ENCODE measurements at regions not wholly inside any gene's neighbourhood (a gene's known extent, or its start where the extent isn't known, plus 50 kb on each side); places are given as distances from the start of the nearest gene placed in this dataset.
A peak's percentile ranks its signal among the peaks of the same experiment; 100 is the strongest.
"Not testable (repeated sequence)": the region's sequence is repeated elsewhere in the genome, so short reads cannot be mapped to it uniquely, and the experiment has no call there.

DNA sequence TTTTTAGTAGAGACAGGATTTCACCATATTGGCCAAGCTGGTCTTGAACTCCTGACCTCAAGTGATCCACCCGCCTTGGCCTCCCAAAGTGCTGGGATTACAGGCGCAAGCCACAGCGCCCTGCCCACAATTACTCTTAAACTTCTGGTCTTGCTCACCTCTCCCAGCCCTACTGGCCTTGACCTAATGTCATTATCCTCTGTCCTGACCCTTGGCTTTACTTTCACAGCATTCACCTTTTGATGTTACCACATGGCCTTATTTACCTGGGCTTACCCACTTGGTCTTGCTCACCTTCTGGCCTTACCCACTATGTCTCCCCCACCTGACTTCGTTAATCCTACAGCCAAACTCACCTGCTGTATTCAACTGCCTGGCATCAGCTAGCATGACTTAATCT, 105.9 kb downstream of the IL12A start:
- FAIRE-seq, result no peak
- DNase-seq (ENCODE audit: low spot score), result no peak

DNA sequence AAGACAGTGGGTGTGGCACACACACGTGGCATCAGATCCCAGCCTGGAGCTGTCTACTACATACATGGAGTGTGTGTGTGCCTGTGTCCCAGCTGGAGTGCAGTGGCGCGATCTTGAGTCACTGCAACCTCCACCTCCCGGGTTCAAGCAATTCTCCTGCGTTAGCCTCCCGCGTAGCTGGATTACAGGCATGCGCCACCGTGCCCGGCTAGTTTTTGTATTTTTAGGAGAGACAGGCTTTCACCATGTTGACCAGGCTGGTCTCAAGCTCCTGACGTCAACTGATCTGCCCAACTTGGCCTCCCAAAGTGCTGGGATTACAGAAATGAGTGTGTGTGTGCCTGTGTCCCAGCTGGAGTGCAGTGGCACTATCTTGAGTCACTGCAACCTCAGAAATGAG, 108.8 kb downstream of the IL12A start:
- DNase-seq (ENCODE audit: low spot score) (no peak), FAIRE-seq (no peak)

DNA sequence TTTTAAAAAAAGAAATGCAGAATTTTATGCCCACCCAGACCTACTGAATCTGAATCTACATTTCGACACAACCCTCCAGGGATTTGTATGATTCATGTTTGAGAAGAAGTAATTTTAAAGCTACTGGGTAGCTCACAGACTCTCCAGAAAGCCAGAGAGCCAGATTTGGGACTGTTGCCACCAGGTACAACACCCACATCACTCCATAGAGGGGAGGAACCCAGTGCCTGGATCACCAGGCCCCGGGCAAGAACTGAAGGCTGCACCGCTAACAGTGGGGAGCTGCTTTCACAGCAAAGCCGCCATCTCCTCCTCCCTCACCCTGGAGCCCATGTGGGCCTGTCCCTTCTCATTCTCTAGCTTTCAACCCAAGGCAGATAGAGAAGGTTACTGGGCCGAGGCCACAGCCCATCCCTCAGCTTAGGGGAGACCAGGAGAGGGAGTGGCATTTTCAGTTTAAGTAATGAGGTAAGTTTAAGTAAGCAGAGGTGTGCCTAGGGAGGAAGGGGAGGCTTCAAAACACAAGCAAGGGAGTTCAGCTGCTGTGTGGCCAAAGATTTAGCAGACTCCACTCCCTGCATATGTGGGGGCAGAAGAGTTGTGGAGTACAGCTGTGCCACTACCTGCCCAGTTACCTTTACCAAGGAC, 109.8 kb downstream of the IL12A start:
- FAIRE-seq, result no peak

DNA sequence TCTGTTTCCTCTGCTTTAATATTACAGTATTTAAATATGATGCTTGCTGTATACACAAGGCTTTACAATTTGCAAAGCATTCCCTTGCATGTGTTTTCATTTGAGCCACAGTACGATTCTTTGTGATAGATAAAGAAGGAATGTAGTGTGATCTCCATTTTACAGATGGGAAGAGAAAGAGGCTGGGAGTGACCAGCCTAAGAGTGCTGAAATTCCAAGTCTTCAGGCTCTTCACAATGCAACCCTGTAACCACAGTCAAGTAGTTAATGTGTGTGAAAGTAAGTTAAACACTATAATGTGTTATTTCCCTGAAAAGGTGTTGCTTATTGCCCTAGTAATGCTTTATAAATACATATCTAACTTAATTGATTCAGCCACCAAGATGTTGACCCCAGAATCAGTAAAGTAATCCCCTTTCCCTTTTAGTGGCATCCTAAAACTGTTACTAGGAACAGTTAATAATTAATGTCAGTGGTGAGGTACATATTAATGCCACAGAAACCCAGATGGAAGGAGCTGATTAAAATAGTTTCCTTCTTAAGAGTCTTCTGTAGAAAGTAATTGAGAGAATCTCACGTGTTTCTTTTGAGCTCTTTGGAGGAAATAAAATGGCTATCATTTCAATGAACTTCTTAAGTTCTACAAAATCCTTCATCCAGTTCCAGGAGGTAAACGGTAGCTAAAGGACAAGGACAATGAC, 110.4 kb downstream of the IL12A start:
- FAIRE-seq (peak; percentile 55), DNase-seq (ENCODE audit: low spot score) (peak; percentile 14)

More for the DNA sequence above, 109.8 kb downstream of the IL12A start:
- no peak for DNase-seq (ENCODE audit: low spot score)

DNA sequence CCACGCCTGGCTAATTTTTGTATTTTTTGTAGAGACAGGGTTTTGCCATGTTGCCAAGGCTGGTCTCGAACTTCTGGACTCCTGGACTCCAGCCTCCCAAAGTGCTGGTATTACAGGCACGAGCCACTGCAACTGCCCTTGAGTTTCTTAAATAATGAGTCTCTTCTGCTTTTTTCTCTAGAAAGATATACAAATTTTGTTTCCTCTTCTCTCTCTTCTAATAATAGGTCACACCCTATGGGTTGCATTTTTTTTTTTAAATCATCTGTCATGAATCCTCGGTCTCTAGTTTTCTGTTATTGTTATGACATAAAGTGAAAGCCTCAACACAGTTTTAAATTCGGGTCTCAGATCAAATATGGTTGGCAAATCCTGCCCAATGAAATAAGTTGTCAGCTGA, 111.2 kb downstream of the IL12A start:
- no peak for FAIRE-seq
- no peak for DNase-seq (ENCODE audit: low spot score)

DNA sequence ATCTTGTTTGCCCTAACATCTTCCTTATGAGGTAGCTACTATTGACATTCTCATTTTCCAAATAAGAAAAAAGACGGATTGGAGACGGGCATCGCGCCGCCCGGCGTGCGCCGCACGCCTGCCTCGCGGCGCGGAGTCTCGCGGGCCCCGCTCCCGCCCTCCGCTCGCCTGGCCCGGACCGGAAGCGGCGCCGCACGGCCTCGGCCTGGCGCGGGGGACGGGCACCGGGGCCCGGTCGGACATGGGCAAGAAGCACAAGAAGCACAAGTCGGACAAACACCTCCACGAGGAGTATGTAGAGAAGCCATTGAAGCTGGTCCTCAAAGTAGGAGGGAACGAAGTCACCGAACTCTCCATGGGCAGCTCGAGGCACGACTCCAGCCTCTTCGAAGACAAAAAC, 112.0 kb downstream of the IL12A start:
- DNase-seq (ENCODE audit: low spot score), result no peak
- FAIRE-seq, result no peak

DNA sequence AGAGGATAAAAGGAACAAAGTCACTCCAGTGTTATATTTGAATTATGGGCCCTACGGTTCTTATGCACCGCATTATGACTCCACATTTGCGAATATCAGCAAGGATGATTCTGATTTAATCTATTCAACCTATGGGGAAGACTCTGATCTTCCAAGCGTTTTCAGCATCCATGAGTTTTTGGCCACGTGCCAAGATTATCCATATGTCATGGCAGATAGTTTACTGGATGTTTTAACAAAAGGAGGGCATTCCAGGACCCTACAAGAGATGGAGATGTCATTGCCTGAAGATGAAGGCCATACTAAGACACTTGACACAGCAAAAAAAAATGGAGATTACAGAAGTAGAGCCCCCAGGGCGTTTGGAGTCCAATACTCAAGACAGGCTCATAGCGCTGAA, 113.4 kb downstream of the IL12A start:
- not testable (repeated sequence) for DNase-seq (ENCODE audit: low spot score); FAIRE-seq

DNA sequence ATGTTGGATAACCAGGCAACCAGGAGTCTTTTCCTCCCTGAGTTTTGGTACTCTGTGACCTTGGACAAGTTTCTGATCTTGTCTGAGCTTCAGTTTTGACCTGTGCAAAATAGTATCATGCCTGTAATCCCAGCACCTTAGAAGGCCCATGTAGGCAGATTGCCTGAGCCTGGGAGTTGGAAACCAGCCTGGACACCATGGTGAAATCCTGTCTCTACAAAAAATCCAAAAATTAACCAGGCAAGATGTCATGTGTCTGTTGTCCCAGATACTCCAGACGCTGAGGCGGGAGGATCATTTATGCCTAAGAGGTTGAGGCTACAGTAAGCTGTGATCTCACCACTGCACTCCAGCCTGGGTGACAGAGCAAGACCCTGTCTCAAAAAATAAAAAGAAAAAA, 114.8 kb downstream of the IL12A start:
- DNase-seq (ENCODE audit: low spot score) (no peak), FAIRE-seq (no peak)

DNA sequence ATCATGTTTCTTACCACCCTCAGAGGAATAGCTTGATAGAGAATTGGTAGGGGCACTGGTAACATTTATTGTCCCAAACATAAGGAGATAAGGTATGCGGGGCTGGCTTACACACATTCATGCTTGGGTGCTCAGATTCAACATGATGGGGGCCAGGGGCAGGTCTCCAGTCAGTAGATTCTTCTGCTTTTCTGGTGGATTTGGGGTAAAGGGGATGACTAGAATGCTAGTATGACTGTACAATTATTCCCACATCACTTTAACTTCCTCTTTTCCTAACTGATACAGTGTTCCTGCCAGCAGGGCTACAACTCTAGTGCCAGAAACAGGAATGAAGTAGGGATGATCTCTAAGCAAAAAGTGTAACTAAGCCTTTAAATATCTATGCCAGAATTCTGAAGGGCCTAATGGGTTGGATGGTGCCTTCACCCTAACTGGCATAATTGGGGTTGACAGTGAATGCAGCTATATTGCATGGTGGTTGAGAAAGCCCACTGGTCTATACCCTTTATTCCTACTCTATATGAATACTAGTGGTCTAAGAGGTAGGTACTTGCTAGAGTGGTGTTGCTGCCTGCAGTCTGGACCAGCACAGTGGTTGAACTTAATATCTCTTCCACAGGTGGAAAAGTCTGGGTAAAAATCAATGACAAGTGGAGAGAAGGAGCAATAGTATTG, 117.4 kb downstream of the IL12A start:
- DNase-seq (ENCODE audit: low spot score), result no peak
- FAIRE-seq, result no peak

DNA sequence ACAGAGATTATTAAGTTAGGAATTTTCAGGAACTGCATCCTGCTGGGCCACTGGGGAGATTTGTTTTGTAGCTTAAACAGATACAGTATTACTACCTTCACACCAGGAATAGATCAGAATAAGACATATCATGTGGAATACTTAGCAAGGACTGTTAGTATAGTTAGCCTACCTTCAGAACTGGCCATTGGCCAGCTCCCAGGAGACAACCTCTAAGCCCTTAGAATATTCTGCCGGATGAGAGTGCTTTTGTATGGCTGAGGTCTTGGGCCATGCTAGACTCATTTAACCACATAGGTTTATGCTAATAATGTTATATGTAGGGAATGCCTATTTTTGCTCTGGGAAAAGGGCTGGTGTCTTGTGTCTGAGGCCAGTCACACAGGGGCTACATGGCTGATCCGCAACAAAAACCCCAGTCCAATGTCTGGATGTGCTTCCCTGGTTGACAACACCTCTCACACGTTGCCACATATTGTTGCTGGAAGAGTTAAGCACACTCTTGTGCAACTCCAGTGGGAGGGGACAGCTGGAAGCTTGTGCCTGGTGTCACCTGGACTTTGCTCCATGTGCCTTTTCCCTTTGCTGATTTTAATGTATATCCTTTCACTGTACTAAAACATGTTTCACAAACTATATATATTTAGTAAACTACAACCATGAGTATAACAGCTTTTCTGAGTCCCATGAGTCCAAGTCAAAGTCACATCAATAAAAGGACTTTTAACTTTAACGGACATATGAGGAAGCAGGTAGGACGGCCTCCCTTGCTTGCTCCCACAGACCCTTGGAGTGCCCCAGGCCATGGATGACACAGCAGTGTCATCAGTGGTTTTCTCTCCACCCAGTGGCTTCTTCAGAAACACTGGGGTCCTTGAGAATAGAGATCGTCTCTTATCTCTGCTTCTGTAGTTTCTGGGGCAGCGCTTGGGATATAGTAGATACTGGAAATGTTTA, 118.0 kb upstream of the C3orf80 start:
- DNase-seq (ENCODE audit: low spot score) (no peak), FAIRE-seq (no peak)

DNA sequence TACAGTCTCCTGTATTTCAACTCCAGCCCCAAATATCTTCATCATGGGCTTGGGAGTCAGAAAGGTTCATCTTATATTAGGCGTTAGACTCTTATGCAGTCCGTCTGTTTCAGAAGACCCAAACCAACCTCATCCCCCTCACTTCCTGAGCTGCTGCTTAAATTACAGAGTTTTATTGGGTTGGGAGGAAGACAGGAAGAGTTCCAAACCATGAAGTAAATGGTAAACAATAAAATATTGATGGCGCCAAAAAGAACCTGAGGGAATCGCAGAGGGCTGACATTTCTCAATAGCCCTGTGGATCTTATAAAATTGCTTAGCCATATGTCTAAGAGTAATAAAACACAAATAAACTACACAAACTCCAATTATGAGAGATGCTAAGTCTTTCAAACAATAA, 116.9 kb upstream of the C3orf80 start:
- DNase-seq (ENCODE audit: low spot score), result no peak
- FAIRE-seq, result no peak

DNA sequence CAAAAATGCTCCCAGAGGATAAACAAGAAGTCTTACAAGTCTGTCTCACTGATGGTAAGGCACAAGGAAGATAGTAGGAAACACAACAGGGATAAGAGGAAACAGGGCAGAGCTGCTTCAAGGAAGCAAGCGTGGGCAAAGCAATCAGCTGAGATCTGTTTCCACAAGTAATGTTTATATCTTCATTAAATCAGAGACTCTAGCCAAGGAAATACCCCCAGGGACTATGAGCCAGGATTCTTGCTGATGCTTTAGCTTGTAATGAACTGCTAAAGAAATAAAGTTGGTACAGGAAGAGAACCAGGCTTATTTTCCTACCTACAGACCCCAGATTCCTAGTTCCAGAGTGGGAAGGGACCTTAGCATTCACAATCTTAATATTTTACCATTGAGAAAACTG, 112.7 kb upstream of the C3orf80 start:
- DNase-seq (ENCODE audit: low spot score) (no peak), FAIRE-seq (no peak)

DNA sequence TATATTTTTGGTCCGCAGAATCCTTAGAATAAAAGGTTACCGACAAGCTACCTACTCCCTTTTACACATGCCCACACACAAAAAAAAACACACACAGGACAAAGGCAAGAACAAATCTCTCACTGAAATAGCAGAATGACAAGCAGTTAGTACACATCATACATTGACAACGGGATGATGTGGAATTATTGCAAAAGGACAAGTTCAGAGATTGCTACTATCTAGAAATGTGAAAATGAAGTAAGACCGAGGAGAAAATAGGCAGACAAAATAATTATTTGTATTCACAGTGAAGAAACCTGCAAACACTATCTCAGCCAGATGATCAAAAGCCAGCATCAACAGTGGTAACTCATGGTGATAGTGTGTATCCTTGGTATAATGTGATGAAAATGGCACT, 112.2 kb upstream of the C3orf80 start:
- DNase-seq (ENCODE audit: low spot score) (no peak), FAIRE-seq (no peak)

DNA sequence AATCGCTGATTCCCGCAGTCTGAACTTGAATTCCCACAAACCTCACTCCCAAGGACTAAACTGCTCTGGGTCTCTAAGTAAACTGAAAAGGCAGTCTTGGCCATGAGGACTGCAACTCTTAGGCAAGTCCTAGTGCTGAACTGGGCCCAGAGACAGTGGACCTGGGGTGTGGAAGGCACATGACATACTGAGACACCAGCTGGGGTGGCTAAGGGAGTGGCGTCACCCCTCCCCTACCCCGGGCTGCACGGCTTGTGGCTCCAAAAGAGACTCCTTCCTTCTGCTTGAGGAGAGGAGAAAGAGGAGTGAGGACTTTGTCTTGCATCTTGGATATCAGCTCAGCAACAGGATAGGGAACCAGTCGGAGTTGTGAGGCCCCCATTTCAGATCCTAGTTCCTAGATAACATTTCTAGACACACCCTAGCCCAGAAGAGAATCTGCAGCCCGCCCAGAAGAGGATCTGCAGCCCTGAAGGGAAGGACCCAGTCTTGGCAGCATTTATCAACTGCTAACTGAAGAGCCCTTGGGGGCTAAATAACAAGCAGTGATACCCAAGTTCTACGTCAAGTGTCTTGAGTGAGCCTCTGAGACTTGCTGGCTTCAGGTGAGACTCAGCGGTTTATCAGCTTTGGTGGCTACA, 110.7 kb upstream of the C3orf80 start:
- FAIRE-seq (no peak), DNase-seq (ENCODE audit: low spot score) (no peak)

DNA sequence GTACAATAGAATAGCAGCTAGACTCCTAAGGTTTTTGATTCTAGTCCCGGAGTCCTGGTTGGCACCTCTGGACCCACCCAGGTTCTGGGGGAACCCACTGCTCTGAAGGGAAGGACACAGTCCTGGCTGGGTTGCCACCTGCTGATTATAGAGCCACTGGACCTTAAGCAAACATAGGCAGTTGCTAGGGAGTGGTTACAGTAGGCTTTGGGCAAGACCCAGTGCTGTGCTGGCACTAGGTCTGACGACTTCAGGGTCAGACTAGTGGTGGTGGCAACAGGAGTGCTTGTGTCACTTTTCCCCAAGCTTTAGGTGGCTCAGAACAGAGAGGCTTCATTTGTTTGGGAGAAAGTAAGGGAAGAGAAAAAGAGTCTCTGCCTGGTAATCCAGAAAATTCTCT, 109.8 kb upstream of the C3orf80 start:
- no peak for FAIRE-seq

DNA sequence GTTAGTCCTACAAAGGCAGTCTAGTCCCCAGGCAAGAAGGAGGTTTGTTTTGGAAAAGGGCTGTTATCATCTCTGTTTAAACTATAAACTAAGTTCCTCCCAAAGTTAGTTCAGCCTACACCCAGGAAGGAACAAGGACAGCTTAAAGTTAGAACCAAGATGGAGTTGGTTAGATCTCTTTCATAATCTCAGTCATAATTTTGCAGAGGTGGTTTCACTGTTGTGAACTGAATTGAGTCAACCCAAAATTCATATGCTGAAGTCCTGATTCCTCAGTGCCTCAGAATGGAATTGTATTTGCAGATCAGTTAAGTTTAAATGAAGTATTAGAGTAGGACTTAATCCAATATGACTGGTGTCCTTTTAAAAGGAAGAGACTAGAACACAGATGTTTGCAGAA, 101.0 kb upstream of the C3orf80 start:
- no peak for FAIRE-seq
- no peak for DNase-seq (ENCODE audit: low spot score)

More for the DNA sequence above, 109.8 kb upstream of the C3orf80 start:
- DNase-seq (ENCODE audit: low spot score), result no peak

DNA sequence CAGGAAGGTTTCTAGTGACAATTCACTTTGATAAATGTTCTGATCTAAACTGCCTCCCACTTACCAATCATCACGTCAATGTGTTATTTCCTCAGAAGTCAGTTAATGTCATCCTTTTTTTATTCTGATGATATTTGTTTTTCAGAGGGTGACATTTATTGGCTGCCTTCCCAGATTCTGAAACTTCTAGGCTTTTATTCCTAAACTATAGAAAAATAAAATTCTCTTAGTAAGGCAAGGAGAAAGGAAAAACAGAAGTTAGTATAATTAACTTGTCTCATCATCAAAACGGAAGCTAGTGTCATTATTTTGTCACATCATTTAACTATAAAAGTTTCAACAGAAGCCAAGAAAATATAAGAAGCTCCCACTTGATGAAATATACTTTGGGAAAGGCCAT, 100.0 kb upstream of the C3orf80 start:
- DNase-seq (ENCODE audit: low spot score) (no peak), FAIRE-seq (no peak)

DNA sequence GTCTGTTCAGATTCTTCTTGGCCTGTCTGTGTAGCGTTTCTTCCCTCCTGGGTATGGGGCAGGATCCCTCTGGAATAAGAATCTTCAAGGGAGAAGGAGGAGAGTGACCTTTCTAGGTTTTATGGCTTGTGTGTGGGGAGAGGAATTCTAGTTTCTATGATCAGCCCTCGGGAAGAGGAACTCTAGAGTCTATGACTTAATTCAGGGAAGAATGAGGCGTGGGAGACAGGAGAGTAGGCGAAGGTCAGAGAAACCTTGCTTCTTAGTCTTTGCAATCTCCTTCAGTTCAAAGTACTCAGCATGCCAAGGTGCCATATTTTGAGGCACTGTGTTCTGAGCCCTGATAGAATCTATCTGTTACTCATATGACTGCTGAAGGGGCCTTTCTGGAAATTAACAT, 99.2 kb upstream of the C3orf80 start:
- DNase-seq (ENCODE audit: low spot score) (no peak), FAIRE-seq (no peak)

DNA sequence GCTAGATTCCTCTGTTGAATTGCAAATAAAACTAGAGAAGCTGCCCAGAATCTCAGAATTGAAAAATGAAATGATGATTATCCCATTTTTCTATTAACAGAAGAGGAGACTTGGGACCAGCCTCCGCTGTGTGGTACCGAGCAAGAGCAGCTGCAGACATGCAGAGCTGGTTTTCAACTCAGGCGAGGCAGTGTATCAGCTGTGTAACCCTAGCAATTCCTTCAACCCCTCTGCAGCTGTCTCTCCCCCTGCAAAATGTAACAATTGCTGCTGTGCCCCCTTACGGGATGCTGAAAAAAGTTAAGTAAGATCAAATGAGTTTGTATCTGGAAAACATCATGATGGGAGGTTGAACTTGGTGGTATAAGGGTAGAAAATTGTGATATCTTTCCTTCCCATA, 98.5 kb upstream of the C3orf80 start:
- no peak for DNase-seq (ENCODE audit: low spot score)
- no peak for FAIRE-seq

DNA sequence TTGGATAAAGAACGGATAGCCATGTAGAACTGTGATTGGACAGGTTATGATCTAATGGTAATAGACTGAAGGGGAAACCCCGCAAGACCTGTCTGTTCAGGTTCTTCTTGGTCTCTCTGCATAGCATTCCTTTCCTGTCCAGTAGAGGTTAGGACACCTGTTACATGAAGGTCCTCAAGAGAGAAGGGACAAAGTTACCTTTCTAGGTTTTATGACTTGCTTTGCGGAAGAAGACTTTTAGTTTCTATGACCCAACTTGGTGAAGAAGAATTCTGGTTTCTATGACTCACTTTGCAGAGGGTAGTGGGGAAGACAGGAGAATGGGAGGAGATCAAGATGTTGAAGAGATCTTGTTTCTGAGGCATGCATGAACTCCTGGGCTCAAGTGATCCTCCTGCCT, 97.9 kb upstream of the C3orf80 start:
- no peak for FAIRE-seq
- DNase-seq (ENCODE audit: low spot score), result no peak

DNA sequence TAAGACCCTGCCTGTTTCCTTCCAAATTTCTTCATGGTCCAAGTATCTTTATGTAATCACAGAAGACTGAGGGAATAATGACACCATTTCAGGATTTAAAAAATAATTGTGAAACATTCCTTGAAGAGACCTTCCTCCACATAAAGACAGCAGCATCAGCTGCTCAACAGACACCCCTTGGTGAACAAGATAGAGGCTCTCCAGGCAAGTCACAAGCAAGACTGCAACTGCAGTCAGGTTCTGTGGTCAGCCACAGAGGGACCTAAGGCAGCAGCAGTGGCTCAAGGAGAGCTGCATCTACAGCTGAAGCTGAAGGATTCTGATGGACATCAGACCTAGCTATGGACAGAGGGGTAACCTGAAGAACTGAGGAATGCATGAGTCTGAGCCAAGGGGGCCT, 97.2 kb upstream of the C3orf80 start:
- DNase-seq (ENCODE audit: low spot score) (no peak), FAIRE-seq (no peak)

Measured in RCC 7860 (cell line).